CD4-positive, alpha-beta T cell treated with Interleukin-4 for 1 hour (primary cell): ENCODE measurements at regions not wholly inside any gene's neighbourhood (a gene's known extent, or its start where the extent isn't known, plus 50 kb on each side); places are given as distances from the start of the nearest gene placed in this dataset.
A peak's percentile ranks its signal among the peaks of the same experiment; 100 is the strongest.
"Not testable (repeated sequence)": the region's sequence is repeated elsewhere in the genome, so short reads cannot be mapped to it uniquely, and the experiment has no call there.

Experiments
- DNase-seq, 2 donors: peaks; one replicate each; pipeline ENCODE4 v3.0.0-alpha.2; 2020 to 2022

- no peak for DNase-seq
Measured at GRCh38 chr3:124322309-124322880, 330.5 kb upstream of the ROPN1 start.

- no peak for DNase-seq
Measured at GRCh38 chr3:124322966-124323365, 331.0 kb upstream of the ROPN1 start.

GRCh38 chr3:124325248-124325647 is 333.3 kb upstream of the ROPN1 start:
- no peak for DNase-seq

- DNase-seq: no peak
Measured at GRCh38 chr3:124329723-124330122, 337.8 kb upstream of the ROPN1 start.

- no peak for DNase-seq
Measured at GRCh38 chr3:124333931-124334640, 342.2 kb upstream of the ROPN1 start.

- DNase-seq: no peak
Measured at GRCh38 chr3:124336067-124336656, 344.2 kb upstream of the ROPN1 start.

- DNase-seq: no peak
Measured at GRCh38 chr3:124345845-124346244, 353.9 kb upstream of the ROPN1 start.

GRCh38 chr3:124346487-124346886 is 354.6 kb upstream of the ROPN1 start:
- DNase-seq: no peak

GRCh38 chr3:124347418-124347817 is 355.5 kb upstream of the ROPN1 start:
- no peak for DNase-seq

GRCh38 chr3:124348555-124348954 is 356.6 kb upstream of the ROPN1 start:
- DNase-seq: not testable (repeated sequence)

- DNase-seq: peak in 1 of 2 donors; percentile 3
Measured at GRCh38 chr3:124351430-124352148, 359.7 kb upstream of the ROPN1 start.

- DNase-seq: no peak
Measured at GRCh38 chr3:124352149-124352539, 360.2 kb upstream of the ROPN1 start.

GRCh38 chr3:124353691-124354090 is 361.8 kb upstream of the ROPN1 start:
- DNase-seq: no peak

- no peak for DNase-seq
Measured at GRCh38 chr3:124354150-124354549, 362.2 kb upstream of the ROPN1 start.

- no peak for DNase-seq
Measured at GRCh38 chr3:124358156-124358555, 366.2 kb upstream of the ROPN1 start.

GRCh38 chr3:124360155-124360554 is 368.2 kb upstream of the ROPN1 start:
- no peak for DNase-seq

- DNase-seq: no peak
Measured at GRCh38 chr3:124360563-124360962, 368.6 kb upstream of the ROPN1 start.

GRCh38 chr3:124361566-124361965 is 368.7 kb upstream of the UMPS start:
- no peak for DNase-seq

GRCh38 chr3:124362455-124362854 is 367.8 kb upstream of the UMPS start:
- no peak for DNase-seq

GRCh38 chr3:124363476-124363875 is 366.8 kb upstream of the UMPS start:
- DNase-seq: no peak

GRCh38 chr3:124364317-124365020 is 365.8 kb upstream of the UMPS start:
- no peak for DNase-seq

- not testable (repeated sequence) for DNase-seq
Measured at GRCh38 chr3:124366655-124367054, 363.6 kb upstream of the UMPS start.

- no peak for DNase-seq
Measured at GRCh38 chr3:124372775-124373174, 357.5 kb upstream of the UMPS start.
